Head of caudate nucleus (tissue), 42 donors: ENCODE measurements at regions not wholly inside any gene's neighbourhood (a gene's known extent, or its start where the extent isn't known, plus 50 kb on each side); places are given as distances from the start of the nearest gene placed in this dataset.
"Not testable (repeated sequence)": the region's sequence is repeated elsewhere in the genome, so short reads cannot be mapped to it uniquely, and the experiment has no call there.

ENCODE experiments used
- DNase-seq, 42 donors: peaks; one replicate each; pipeline versions ENCODE4 v3.0.0 to v3.0.0-alpha.2; 2020 to 2021; ENCODE audit warnings: mixed read lengths in 7 of 42
- intact Hi-C: fragments of 100-400 bp; cut with DNase I; formaldehyde crosslinking; loops from one replicate; pipeline ENCODE4 v1.15.0; 2022

- intact Hi-C loops = no loop called here
- DNase-seq = no peak
Measured at GRCh38 chr5:12659686-12660085, 755.4 kb upstream of the CTNND2 start.

DNA sequence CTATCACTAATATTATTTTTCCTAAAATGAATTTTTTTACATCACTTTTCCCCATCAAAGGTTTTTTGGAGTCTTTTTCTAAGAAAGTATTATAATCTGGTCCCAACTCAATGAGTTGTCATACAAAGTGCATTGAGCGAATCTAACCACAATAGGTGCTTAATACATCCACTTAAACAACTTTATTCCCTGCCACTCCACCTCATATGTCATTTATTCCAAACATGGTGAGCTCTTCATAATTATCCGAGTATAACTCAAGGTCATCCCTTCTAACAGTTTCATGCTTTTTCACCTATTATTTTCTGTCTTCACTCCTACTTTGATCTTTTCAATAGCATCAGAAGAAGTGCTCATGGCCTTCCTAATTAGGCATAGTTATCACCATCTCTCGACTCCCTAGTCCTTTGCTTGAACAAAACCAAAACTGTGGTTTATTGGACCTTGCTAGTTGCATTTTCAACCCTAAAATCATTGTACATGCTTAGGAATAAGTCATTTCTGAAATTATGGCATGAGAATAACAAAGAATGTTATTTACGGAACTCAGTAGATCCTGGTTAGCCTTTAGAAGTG, 754.7 kb upstream of the CTNND2 start:
- intact Hi-C loops = no loop called here

GRCh38 chr5:12657914-12658474, 753.7 kb upstream of the CTNND2 start:
- DNase-seq, intact Hi-C loops: not testable (repeated sequence)

More for the DNA sequence above, 754.7 kb upstream of the CTNND2 start:
- no peak for DNase-seq

GRCh38 chr5:12655675-12656074, 751.4 kb upstream of the CTNND2 start:
- no peak for DNase-seq
- intact Hi-C loops = no loop called here

DNA sequence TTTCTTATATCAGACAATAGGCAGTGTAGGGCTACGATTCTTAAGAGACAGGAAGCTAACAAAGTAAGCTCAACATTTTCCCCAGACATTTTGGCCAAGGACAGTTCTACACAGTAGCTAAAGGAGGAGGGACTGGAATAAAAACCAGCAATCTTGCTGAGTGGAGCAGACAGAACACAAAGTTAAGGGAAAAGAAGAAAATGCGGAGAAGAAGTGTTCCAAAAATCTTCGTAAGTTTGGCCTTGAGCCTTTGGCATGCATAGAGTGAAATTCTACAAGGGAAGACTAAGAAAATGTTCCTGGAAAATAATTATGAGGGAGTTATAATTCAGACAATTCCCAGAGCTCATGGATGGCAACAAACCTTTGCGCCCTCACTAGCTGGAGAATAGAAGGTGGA, 748.0 kb upstream of the CTNND2 start:
- intact Hi-C loops = no loop called here
- no peak for DNase-seq

DNA sequence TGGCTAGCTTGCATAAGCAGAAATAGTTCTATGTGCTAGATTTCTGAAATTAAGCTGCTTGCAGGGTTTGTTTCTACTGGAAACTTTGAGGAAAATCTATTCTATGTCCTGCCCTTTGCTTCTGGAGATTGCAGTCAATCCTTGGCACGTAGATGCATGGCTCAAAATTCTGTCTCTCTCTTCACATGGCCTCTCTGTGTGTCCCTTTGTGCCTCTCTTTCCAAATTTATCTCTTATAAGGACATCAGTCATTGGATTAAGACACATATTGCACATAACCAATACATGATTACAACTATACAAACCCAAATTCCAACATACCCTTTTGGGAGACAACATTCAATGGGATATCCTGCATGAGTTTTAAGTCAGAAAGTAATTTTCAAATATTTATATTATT, 744.3 kb upstream of the CTNND2 start:
- intact Hi-C loops = no loop called here
- no peak for DNase-seq

DNA sequence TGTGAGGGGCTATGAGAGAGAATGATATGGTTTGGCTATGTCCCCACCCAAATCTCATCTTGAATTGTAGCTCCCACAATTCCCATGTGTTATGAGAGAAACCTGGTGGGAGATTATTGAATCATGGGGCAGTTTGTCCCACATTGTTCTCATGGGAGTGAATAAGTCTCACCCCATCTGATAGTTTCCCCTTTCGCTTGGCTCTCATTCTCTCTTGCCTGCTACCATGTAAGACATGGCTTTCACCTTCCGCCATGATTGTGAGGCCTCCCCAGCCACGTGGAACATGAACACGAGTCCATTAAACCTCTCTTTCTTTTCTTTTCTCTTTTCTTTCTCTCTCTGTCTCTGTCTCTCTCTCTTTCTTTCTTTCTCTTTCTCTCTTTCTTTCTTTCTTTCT, 743.4 kb upstream of the CTNND2 start:
- intact Hi-C loops = no loop called here
- DNase-seq = no peak

DNA sequence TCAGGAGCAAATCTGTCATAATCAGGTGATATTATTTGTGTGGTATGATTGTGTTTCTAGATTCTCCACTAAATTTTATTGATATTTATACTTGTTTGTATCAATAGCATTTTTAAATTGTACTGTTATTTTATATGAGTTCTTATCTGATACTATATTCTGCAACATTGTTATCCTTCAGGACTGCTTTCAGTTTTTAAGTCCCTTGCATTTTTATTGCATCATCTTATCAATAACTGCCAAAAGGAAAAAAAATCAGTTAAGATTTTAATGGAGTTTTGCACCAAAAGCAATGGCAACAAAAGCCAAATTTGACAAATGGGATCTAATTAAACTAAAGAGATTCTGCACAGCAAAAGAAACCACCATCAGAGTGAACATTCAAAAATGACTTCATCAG, 741.3 kb upstream of the CTNND2 start:
- no peak for DNase-seq
- intact Hi-C loops = no loop called here

DNA sequence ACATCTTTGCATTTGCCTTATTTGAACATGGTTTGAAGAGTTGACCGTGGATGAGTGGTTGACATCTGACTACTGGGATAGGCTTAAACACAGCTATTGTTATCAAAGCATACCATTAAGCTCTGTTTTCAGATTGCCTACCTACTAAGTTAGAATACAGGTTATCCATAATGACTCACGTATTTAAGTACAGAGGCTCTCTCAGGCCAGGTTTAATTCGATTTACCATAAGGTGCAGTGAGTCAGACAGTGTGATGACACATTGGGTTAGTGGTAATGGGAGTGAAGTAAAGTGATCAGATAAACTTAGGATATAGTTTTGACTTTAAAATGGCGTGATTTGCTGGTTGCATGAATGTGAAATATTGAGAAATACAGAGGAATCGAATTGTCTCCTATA, 732.0 kb upstream of the CTNND2 start:
- intact Hi-C loops = no loop called here
- no peak for DNase-seq

DNA sequence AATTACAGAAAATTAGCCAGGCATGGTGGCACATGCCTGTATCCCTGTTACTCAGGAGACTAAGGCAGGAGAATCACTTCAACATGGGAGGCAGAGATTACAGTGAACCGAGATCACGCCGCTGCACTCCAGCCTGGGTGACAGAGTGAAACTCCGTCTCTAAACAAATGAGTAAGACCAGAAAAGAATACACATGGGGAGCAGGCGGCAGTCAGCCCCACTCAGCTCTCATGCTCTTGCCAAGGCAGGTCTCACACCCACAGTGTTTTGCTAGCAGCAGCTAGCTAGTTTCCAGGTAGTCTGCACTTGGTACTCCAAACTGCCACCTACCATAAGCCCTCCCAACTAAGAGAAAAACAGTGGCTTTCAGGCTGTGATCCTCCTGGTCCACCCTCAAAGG, 722.3 kb upstream of the CTNND2 start:
- peak in 1 of 42 donors; percentile 3 for DNase-seq
- intact Hi-C loops = no loop called here

DNA sequence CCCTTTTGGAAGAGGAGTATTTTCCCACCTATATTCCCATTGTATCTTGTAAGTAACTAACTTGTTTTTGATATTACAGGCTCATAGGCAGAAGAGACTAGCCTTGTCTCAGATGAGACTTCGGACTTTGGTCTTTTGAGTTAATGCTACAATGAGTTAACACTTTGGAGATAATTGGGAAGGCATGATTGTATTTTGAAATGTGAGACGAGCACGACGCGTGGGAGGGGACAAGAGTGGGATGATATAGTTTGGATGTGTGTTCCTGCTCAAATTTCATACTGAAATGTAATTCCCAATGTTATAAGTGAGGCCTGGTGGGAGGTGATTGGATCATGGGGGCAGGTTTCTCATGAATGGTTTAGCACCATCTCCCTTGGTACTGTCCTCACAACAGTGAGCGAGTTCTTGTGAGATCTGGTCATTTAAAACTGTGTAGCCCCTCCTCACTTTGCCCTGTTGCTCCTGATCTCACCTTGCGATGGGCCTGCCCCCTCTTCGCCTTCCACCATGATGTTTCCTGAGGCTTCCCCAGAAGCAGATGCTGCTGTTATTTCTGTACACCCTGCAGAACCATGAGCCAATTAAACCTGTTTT, 721.5 kb upstream of the CTNND2 start:
- peak in 1 of 42 donors; percentile 3 for DNase-seq
- intact Hi-C loops = no loop called here

DNA sequence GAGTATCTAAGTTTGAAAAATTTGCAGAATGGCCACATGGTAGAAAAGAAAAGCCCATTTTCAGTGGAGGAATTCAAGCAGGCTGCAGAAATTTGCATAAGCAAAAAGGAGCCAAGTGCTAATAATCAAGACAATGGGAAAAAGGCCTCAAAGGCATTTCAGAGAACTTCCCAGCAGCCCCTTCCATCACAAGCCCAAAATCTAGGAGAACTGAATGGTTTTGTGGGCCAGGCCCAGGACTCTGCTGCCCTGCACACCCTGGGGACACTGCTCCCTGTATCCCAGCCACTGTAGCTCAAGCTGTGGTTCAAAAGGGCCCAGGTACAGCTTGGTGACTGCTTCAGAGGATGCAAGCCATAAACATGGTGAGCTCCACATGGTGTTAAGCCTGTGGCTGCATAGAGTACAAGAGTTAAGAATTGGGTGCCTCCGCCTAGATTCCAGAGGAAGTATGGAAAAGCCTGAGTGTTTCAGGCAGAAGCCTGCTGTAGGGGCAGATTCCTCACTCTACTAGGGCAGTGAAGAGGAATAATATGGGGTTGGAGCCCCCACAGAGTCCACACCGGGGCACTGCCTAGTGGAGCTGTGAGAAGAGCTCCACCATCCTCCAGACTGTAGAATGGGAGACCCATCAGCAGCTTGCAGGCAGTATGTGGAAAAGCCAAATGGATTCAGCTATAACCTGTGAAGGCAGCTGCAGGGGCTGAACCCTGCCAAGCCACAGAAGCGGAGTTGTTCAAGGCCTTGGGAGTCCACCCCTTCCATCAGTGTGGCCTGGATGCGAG, 720.7 kb upstream of the CTNND2 start:
- intact Hi-C loops = no loop called here
- DNase-seq = no peak

DNA sequence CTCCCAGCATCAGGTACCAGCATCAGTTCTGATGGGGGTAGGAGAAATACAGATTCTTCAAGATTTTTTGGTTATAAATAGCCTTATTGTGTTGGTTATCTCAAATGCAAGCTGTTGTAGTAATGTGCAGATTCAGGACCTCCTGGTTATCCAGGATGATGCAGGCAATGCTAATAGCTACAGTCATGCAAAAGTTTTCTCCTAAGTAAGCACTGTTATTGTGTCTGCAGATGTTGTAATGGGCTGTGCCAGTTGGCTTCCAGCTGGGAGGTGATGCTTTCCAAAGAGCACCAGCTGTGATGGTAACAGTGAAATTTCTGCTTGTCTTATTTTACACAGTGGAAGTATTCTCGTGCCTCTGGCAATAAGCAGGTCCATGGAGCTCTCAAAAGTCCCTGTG, 719.2 kb upstream of the CTNND2 start:
- no peak for DNase-seq
- intact Hi-C loops = no loop called here

- intact Hi-C loops = no loop called here
- DNase-seq = no peak
Measured at GRCh38 chr5:12616093-12616492, 711.8 kb upstream of the CTNND2 start.

DNA sequence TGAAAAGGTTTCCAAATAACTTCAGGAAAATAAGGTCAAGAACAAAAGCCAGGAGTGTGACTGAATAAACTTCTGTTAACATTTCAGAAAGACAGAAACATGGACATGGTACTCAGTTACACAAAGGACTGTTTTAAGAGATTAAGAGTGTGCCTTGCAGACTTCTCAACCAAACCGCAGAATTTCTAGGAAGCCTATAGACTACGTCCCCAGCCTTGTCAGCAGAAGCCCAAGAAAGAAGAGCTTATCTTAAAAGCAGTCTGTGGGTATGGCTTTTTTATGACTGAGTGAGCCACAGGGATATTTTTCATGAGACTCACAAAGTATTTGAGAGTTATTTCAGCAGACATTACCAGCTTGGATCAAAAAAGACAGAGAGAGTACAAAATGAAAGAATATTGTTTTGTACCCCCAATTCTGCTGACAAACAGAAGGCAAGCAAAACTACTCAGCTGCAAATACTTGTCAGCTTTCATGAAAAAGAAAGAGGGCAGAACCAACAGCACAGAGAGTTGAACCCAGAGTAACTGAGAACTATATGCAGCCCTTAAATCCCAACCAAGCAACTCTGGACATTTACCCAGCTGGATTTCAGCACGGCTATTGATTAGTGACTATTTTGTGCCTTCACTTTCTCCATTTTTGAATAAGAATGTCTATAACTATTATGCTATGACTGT, 711.0 kb upstream of the CTNND2 start:
- intact Hi-C loops = no loop called here

DNA sequence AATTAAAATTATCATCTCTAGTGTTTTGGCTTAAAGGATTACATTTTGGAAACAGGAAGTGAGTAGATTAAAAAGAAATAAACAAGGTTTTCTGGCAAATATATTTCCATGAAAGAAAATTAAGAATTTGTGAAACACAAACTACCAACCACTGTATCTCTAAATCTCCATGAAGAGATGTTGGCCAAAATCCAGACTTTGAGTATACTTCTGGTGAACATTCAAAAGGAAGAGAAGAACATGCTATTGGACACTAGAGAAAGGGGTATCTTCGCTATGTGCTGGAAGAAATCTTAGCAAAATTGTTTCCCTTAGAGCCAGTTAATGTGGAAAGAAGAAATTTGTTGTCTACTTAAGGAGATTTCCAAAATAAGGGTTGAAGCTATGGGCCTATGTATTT, 710.4 kb upstream of the CTNND2 start:
- intact Hi-C loops = no loop called here
- no peak for DNase-seq

More for the DNA sequence above, 711.0 kb upstream of the CTNND2 start:
- no peak for DNase-seq

- intact Hi-C loops = no loop called here
Measured at GRCh38 chr5:12611132-12611531, 706.9 kb upstream of the CTNND2 start.

DNA sequence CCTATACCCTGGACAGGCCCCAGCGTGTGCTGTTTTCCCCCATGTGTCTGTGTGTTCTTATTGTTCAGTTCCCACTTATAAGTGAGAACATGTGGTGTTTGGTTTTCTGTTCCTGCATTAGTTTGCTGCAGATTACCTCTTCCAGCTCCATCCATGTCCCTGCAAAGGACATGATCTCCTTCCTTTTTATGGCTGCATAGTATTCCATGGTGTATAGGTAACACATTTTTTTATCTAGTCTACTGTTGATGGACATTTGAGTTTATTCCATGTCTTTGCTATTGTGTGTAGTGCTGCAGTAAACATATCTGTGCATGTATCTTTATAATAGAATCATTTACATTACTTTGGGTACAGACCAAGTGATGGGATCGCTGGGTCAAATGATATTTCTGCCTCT, 703.6 kb upstream of the CTNND2 start:
- intact Hi-C loops = not testable (repeated sequence)

More at GRCh38 chr5:12611132-12611531, 706.9 kb upstream of the CTNND2 start:
- no peak for DNase-seq

DNA sequence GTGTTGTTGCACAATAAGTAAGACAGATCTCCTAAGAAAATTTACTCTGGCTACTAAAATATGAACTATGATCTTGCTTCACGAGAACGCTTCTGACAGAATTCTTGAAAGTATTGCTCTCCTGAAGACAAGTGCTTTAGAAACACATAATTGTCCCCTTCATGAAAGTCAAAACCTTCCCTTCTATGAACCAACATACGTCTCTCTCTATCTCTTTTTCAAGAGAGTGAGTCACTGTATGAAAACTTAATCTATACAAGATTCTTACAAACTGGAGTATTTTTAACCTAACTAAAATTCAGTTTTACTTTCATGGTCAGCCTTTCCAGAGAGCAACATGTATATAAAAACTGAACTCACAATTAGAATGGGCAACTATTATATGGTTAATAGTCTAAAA, 688.0 kb upstream of the CTNND2 start:
- intact Hi-C loops = no loop called here
- DNase-seq = no peak

More for the DNA sequence above, 703.6 kb upstream of the CTNND2 start:
- DNase-seq = not testable (repeated sequence)

- intact Hi-C loops = no loop called here
Measured at GRCh38 chr5:12586406-12586805, 682.2 kb upstream of the CTNND2 start.

More at GRCh38 chr5:12586406-12586805, 682.2 kb upstream of the CTNND2 start:
- DNase-seq = no peak
